GM19023 (cell line): ENCODE measurements at regions not wholly inside any gene's neighbourhood (a gene's known extent, or its start where the extent isn't known, plus 50 kb on each side); places are given as distances from the start of the nearest gene placed in this dataset.

Experiments
- ATAC-seq: cut with Tn5 transposase; IDR thresholded peaks from one replicate; pipeline ENCODE4 v1.9.1; 2021; ENCODE audit warnings: mild to moderate bottlenecking, moderate library complexity; ENCODE audit not compliant: unreplicated experiment

DNA sequence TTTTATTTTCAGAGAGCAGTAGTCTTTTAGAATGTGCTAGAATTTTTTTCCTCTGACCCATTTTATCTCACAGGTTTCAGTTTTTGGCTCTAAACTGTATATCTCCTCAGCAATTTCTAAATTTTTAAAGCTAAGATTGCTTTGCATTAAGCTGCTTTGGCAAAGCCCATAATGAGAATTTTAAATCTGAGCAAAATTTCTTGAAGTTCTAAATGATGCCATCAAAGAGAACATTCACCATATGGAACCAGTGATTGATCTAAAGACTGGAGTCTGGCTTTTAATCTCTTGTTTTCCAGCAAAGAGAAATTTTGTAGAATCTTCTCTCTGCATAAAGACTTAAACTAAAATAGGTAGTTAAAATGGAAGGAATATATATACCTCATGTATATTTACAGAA is 313.6 kb downstream of the TBC1D32 start:
- no peak for ATAC-seq

DNA sequence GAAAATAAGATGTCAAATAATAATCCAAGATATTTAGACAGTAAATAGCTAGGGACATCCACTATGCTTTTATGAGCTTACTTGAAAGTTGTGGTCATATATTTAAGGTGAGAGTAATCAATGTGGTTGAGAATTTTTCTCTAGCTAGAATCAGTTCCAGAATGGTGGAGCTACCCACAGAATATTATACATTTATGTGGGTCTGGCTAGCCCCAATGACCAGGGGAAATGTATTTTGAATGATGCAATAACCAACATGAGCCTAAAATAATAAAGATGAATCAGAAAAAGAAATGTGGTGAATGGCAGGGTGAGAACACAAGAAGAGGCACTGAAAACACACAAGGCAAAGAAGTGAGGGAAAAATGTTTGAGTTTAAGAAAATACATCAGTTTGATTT is 325.7 kb downstream of the TBC1D32 start:
- ATAC-seq, result no peak

DNA sequence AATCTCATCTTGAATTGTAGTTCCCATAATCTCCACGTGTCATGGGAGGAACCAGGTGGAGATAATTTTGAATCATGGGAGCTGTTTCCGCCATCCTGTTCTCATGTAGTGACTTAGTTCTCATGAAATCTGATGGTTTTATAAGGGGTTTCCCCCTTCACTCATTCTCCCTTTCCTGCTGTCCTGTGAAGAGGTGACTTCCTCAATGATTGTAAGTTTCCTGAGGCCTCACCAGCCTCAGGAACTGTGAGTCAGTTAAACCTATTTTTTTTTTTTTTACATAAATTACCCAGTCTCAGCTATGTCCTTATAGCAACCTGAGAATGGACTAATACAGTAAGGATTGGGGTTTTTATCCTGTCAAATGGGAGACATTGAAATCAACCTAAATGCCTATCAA is 328.3 kb downstream of the TBC1D32 start:
- no peak for ATAC-seq

DNA sequence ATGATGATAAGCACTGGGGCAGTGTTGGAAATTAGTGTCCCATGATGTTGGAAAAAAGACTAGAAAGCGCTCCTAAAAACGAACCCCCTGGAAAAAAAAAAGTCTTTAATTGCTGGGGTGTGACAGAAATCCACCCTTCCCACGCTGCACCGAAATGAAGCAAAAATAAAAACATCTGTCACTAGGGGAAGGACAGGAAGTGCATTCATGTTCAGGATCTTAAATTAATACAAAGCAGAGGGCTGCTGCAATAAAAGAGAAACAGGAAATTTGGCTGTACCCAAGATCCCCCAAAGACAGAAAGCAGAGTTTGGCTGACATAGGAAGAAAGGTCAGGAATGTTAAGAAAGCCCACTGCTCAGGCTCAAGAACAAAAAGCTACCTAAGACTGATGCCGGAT is 333.9 kb downstream of the TBC1D32 start:
- ATAC-seq, result no peak

DNA sequence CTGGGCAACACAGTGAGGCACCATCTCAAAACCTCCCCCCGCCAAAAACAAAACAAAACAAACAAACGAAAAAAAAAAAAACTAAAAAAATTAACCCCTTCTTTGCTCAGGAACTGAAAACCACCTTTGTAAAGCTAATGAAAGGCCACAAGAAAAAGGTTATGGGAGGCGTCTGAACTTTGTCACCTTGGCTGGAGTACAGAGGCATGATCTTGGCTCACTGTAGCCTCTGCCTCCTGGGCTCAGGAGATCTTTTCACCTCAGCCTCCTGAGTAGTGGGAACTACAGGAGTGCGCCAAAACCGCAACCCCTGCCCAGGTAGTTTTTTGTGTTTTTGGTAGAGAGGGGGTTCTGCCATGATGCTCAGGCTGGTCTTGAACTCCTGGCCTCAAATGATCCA is 337.9 kb downstream of the TBC1D32 start:
- ATAC-seq, result no peak

DNA sequence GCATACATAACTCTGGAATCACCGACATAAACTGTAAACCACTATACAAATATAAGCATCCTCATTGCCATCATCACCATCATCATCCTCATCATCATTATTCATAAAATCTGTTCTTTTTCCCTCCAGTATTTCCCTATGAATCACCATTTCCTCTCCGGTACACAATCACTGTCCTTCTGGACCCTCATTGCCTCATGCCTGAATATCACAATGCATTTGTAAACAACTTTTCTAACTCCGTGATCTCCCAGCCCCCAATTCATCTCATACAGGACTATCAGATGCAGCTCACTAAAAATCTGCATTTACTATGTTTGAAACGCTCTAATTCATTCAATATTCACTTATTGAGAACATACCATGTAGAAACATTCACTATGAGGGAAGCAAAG is 339.7 kb downstream of the TBC1D32 start:
- ATAC-seq, result no peak

DNA sequence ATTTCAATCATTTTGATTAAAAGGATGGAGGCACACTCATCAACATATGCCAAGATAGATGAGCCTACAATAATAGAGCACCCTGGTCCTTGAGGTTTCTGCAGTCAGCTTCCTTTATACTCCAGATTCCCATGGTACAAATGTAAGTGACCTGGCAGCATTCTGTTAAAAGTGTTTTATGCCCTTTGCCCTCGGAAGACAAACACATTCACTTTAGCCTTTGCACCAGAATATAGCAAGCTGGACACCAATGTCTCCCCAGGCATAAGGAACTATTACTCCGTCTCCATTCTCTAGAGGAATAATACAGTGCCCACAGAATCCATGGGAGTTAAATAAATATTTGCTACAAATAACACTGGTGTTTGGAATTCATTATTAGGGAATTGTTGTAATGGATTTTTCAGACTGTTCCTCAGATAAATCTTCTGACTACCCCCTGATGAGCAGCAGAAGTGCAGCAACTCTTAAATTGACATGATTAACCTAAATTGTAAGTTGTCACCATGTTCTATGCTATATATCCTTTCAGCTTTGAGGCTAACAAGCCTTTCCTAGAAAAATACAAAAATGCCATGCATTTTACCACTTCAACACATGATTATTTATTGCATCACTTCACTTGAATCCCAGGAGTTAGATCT is 340.2 kb downstream of the TBC1D32 start:
- ATAC-seq, result no peak

DNA sequence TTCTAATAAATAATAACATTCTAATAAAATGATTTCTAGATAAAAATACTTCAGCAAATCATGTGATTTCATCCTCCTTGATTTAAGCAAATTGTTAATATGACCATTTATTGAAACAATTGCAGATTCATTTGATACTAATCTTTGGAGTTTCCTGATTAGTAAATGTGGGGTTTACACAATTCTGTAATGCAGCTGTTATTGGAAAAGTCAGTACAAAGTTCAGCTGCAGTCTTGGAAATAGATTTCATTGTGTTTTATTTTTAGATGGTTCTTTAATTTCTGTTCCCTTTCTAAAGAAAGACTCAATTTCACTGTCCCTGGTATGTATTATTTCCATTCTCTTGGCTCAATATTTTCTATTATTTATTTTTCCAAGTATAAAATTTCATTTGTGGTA is 342.0 kb downstream of the TBC1D32 start:
- ATAC-seq, result no peak

DNA sequence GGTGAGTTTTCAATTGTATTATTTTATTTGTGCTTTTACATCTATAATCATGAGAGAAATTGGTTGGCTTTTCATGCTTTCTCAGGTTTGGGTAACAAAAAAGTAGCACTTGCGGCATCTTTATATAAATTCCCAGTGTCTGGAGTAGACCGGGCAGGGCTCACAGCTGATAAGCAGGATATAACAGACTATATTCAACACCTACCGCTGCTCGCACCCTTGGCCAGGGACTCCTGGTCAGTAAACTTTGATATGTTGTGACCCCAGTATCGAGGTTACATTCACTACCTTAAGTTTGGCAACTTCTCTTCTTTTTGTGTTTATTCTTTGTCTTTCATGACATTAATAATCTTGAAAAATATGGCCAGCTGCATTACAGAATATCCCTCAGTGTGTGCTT is 343.4 kb downstream of the TBC1D32 start:
- ATAC-seq, result no peak

DNA sequence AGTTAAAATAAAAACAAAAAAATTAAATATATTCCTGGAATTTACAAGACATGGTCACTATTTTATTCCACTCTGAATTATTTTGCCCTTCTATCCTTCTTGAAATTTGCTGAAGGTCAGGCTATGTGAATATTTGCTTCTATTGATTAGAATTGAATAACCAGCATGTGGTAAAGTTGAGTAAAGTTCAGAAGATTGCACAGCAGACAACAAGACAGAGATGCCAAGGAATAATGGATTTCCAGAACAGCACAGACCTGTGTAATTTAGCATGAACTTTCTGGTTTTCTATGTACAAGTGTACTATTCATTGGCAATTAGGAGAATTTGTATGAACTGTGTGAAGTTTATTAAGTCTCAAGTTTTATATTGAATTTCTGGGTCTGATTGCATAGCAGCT is 352.4 kb downstream of the TBC1D32 start:
- ATAC-seq, result no peak

DNA sequence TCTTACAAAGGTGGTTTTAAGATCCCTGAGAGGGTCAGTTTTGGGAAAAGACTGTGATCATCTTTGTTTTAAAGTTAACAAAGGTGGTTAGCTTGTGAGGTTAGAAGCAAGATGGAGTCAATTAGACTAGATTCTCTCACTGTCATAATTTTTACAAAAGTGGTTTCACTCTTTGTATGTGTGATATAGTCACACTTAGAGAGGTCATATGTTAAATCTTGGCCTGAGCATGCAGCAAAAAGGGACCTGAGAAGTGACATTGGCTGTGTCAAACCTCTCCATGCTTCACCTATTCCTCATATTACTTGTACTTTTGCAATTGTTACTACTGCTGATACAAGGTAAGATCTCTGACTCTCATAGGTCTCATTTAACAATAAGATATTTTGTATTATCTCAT is 368.0 kb downstream of the TBC1D32 start:
- no peak for ATAC-seq

DNA sequence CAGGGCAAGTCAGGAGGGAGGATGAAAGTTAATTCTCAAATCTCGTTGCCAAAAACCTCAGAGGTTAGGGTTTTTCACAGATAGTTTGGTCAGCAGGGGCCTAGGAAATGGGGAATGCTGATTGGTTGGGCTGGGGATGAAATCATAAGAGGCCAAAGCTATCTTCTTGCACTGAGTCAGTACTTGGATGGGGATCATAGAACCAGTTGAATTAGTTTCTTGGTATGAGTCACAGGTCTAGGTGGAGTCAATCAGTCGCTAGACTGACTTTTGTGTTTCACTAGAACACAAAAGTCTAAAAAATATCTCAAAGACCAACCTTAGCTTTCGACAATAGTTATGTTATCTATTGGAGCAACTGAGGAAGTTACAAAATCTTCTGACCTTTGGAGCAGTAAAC is 368.5 kb downstream of the TBC1D32 start:
- ATAC-seq, result no peak

DNA sequence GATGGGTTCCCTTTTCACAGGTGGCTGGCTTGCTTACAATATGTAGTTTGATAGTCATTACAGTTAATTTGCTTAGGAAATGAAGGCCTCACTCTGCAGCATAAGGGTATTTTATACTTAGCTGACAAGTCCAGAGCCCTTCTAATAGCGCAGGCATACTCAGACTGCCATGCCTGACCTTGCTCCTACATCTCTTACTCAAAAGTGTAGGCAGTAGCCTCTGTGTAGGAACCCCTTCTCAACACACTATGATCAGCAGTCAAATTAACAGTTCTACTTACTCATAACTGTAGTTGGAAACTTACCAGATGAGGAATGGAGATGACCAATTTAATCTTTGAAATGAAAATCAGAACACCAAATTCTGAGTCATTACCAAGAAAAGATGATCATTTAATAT is 373.5 kb downstream of the TBC1D32 start:
- ATAC-seq, result no peak

DNA sequence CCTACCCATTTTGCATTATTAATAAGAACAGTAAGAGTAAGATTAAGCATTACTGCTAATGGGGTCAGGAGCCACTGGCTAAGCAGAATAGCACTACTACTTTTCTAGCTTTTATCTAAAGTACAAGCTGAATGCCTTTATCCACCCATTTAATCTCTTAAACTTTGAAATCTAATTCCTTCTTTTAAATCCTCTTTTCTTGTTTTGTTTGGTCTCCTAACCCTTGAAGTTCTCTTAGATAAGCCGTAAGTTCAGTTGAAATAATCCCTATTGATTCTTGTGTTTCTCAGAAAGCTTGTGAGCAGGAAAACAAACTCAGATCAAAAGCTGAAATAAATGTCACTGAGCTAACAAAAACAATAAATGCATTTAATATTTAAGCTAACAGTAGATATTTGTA is 380.2 kb downstream of the TBC1D32 start:
- ATAC-seq, result no peak

DNA sequence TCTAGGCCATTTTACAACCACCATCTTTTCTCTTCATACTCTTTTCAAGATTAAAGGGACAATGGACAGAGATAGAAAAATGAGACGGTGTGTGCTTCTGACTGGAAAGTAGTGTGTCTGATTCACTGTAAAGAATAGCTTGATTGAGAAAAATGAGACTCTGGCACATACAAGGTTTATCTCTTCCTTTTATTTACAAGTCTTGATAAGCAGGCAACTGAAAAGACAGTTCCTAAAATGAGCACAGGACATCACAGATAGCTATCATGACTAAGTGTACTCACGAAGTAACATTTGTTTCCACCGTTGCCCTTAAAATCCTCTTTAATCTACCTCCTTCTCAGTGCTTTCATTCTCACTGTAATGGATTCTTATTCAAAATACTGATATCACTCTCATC is 383.0 kb downstream of the TBC1D32 start:
- no peak for ATAC-seq

DNA sequence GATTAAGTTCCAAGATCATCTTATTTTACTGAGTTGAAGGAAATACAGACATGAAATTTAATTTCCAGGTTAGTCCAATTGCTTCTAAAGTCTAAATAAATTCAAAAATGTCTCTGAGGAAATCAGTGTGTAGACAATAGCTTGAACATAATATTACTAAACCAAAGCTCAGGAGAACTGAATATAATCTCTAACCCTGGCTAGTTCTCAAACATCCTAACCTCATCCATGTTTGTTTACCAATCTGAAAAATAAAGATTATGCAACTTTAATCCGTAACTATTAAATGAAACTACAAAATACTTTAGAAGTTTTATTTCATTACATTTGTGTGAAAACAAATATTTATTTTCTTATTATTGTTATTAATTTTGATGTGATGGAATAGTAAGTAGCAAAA is 387.2 kb downstream of the TBC1D32 start:
- ATAC-seq, result no peak

DNA sequence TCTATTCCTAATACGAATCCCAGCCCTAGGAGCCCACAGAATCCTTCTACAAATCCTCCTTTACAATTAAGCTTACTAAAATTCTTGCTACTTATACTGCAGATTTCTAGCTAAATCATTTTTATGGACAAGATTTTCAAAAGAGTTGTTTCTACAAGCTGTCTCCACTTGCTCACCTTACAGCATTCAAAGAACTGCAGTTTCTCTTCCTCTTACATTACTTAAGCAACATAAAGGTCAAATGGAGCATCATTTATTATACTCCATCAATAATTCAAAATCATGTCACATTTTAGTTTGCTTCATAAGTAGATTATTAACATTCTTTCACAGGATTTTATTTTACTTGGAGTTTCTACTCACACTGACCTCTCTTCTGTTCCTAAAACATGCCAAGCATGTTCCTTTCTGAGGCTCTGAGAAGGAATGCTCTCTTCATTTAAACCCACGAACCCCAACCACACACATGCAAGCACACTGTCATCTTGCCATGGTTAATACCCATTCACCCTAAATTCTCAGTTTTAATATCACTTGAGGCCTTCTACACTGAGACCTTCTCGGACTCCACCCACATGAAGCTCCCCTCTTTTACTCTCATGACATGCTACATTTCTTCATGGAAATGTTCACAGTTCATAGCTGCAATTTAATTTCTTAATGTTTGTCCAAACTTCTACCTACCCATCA is 388.2 kb downstream of the TBC1D32 start:
- ATAC-seq, result peak; percentile 55

DNA sequence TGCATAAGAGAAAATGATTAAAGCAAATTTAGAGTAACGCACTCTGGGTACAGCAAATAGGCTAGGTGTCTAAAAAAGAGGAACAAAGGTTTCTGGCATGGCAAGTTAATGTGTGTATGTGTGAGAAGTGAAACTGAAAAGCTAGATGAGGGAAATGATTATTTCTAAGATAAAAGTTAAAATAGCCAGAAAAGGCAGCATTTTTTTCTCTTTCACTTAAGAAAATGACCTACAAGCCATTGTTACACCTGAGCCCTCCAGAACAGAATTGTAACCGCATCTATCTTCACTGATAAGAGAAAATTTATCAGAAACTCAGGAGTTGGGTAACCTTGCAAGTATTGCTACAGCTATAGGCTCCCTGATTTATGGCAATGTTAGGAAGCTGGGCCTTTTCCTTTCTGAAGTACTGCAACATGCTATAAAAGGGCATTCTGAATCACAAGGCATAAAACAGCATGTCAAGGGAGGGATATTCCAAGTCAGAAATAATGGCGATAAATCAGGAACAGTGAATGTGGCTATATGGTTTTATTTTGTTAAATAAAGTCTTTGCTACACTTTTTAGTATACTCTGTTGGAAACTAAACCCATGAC is 395.3 kb downstream of the TBC1D32 start:
- peak; percentile 98 for ATAC-seq

DNA sequence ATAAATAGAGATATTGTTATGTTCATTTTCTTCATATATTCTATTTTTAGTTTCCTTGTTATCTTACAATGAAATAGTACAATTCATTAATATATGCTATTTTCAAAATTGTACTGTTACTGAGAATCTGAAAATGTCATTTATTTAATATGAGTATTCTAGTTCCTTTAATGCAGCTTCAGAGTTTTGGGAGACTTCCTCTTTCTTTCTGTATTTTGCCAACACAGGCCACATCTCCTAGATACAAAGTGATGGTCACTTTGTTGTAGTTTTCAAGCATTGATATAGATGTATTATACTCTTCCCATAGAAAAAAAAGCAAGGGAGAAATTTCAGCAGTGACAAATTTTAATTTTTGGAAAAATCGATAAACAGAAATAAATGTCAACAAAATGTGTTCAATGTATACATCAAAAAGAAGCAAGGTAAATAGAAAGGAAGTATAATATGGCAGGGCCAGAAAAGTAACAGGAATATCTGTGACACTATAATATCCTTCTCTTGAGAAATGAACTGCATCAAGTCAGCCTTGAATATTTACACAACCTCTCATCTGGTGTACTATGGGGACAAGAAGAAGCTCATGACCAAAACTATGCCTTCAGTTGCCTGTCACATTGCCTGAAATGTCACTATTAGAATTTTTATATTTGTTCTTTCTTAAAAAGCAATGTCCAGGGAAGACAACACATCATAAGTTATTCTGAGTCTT is 396.0 kb downstream of the TBC1D32 start:
- ATAC-seq, result peak; percentile 48

DNA sequence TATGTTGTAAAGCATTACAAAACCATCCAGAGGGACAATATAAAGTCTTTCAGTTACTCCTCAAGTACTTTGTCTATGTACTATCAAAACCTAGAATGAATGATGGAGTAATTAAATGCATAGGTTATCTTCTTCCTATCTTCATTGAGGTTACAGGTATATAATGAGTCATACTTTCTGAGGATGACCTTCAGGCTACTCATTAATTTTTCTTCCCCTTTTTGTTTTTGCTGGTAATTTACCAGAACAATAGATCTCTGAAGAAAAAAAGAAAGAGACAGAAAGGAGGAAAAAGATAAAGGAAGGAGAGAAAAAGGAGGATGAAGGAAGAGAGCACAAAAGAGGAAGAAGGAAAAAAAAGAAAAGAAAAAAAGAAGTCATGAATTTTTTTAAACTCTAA is 398.4 kb downstream of the TBC1D32 start:
- no peak for ATAC-seq

DNA sequence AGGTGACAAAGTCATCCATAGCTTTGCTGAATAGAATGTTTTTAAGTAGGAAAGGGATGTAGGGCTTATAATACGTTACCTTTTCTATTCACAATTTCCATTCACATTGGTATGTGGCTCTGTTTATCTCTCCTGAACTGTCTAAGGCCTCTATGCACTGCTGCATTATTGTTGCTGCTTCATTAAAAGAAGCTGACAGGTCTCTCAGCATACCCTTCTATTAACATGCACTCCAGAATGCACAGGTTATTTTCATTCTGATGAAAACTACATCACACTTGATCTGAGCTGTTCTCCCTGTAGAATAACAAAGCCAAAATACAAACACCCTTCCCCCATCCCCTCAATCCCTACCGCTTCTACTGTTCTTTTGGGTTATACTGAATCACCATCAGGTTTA is 399.3 kb downstream of the TBC1D32 start:
- no peak for ATAC-seq
